K562 (cell line): ENCODE measurements at regions not wholly inside any gene's neighbourhood (a gene's known extent, or its start where the extent isn't known, plus 50 kb on each side); places are given as distances from the start of the nearest gene placed in this dataset.

Experiments used
- KAT7 ChIP-seq: sonication (generic); formaldehyde crosslinking; IDR thresholded peaks from 2 replicates; pipeline ENCODE4 v1.8.0; 2022; ENCODE audit warnings: missing genetic modification reagents, mild to moderate bottlenecking, borderline replicate concordance
- POLR2A ChIP-seq: fragments of 450-650 bp; conservative IDR thresholded peaks from 2 replicates; pipeline ENCODE4 v1.6.1; 2016
- ZBED1 ChIP-seq: IDR thresholded peaks from 2 replicates; pipeline ENCODE4 v1.6.1; 2014
- ZNF3 ChIP-seq: fragments of 250-450 bp; sonication (Bioruptor Pico); IDR thresholded peaks from 2 replicates; pipeline ENCODE4 v1.5.0; 2021; ENCODE audit warnings: mild to moderate bottlenecking, moderate library complexity
- TF ChIP-seq, protein P1 (sequence below), 2 experiments: fragments of 450-650 bp; formaldehyde crosslinking in 1 of 2; IDR thresholded peaks; 2 replicates each; pipeline versions ENCODE4 v1.4.0 to v1.6.1; 2014 to 2020; ENCODE audit warnings: mild to moderate bottlenecking in 2 of 2, borderline replicate concordance in 1 of 2, low read depth in 1 of 2
- TF ChIP-seq, protein P2 (sequence below), 3 experiments: IDR thresholded peaks in 2 of 3; conservative IDR thresholded peaks in 1 of 3; 2 replicates each; pipeline ENCODE4 v1.5.1; 2011 to 2012; ENCODE audit warnings: low read length in 3 of 3, mild to moderate bottlenecking in 3 of 3, control low read depth in 2 of 3, improper control_type of control experiment in 1 of 3, inconsistent platforms in 1 of 3, low read depth in 1 of 3, mixed read lengths in 1 of 3, moderate library complexity in 1 of 3; ENCODE audit not compliant: insufficient read depth in 2 of 3

DNA sequence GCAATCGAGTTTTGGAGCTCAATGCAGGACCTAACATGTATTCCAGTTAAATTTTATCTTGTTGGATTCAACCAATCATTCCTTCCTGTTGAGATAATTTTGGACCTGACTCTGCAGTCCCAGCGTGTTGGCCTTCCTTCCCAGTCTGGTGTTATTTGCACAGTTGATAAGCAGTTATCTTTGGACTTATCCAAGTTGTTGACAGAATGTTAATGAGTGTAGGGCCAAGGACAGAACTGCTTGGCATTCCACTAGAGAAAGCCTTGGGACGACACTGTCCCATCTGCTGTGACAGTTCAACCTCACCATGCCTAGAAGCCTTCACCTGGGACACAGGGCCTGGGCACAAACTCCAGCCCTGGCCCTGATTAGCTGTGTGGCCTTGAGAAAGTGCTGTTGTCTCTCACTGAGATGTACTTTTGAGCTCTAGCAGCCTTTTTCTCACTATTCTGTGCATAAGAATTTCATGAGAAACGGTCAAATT lies 104.1 kb upstream of the SLC25A33 start:
- no peak for TF ChIP-seq POLR2A
- TF ChIP-seq, protein P1, sequence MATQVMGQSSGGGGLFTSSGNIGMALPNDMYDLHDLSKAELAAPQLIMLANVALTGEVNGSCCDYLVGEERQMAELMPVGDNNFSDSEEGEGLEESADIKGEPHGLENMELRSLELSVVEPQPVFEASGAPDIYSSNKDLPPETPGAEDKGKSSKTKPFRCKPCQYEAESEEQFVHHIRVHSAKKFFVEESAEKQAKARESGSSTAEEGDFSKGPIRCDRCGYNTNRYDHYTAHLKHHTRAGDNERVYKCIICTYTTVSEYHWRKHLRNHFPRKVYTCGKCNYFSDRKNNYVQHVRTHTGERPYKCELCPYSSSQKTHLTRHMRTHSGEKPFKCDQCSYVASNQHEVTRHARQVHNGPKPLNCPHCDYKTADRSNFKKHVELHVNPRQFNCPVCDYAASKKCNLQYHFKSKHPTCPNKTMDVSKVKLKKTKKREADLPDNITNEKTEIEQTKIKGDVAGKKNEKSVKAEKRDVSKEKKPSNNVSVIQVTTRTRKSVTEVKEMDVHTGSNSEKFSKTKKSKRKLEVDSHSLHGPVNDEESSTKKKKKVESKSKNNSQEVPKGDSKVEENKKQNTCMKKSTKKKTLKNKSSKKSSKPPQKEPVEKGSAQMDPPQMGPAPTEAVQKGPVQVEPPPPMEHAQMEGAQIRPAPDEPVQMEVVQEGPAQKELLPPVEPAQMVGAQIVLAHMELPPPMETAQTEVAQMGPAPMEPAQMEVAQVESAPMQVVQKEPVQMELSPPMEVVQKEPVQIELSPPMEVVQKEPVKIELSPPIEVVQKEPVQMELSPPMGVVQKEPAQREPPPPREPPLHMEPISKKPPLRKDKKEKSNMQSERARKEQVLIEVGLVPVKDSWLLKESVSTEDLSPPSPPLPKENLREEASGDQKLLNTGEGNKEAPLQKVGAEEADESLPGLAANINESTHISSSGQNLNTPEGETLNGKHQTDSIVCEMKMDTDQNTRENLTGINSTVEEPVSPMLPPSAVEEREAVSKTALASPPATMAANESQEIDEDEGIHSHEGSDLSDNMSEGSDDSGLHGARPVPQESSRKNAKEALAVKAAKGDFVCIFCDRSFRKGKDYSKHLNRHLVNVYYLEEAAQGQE (IDR thresholded peaks at IDR 0.05; ENCODE audit: borderline replicate concordance): no peak
- TF ChIP-seq, protein P1 (CRISPR knock-in tag; IDR thresholded peaks at IDR 0.05; ENCODE audit: low read depth): no peak
- no peak for TF ChIP-seq KAT7 (CRISPR knock-in tag)
- TF ChIP-seq, protein P2, sequence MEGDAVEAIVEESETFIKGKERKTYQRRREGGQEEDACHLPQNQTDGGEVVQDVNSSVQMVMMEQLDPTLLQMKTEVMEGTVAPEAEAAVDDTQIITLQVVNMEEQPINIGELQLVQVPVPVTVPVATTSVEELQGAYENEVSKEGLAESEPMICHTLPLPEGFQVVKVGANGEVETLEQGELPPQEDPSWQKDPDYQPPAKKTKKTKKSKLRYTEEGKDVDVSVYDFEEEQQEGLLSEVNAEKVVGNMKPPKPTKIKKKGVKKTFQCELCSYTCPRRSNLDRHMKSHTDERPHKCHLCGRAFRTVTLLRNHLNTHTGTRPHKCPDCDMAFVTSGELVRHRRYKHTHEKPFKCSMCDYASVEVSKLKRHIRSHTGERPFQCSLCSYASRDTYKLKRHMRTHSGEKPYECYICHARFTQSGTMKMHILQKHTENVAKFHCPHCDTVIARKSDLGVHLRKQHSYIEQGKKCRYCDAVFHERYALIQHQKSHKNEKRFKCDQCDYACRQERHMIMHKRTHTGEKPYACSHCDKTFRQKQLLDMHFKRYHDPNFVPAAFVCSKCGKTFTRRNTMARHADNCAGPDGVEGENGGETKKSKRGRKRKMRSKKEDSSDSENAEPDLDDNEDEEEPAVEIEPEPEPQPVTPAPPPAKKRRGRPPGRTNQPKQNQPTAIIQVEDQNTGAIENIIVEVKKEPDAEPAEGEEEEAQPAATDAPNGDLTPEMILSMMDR (IDR thresholded peaks at IDR 0.05 in 2 of 3, conservative IDR thresholded peaks at IDR 0.05 in 1 of 3; ENCODE audit: insufficient read depth in 2 of 3, low read depth in 1 of 3, low read length in 3 of 3): no peak
- TF ChIP-seq ZBED1: no peak
- no peak for TF ChIP-seq ZNF3 (CRISPR knock-in tag)
